DND-41 (cell line): ENCODE measurements at regions not wholly inside any gene's neighbourhood (a gene's known extent, or its start where the extent isn't known, plus 50 kb on each side); places are given as distances from the start of the nearest gene placed in this dataset.

Experiments used
- EZH2 ChIP-seq: IDR thresholded peaks from 3 replicates; pipeline ENCODE4 v1.6.1; 2012; ENCODE audit warnings: borderline replicate concordance, low read depth, mild to moderate bottlenecking, moderate library complexity, low read length, inconsistent platforms; ENCODE audit not compliant: severe bottlenecking
- TF ChIP-seq, protein P1 (sequence below): IDR thresholded peaks from 2 replicates; pipeline ENCODE4 v1.5.1; 2012; ENCODE audit warnings: borderline replicate concordance, low read length, moderate library complexity, mild to moderate bottlenecking; ENCODE audit not compliant: poor library complexity, severe bottlenecking; ENCODE audit errors: extremely low read depth

DNA sequence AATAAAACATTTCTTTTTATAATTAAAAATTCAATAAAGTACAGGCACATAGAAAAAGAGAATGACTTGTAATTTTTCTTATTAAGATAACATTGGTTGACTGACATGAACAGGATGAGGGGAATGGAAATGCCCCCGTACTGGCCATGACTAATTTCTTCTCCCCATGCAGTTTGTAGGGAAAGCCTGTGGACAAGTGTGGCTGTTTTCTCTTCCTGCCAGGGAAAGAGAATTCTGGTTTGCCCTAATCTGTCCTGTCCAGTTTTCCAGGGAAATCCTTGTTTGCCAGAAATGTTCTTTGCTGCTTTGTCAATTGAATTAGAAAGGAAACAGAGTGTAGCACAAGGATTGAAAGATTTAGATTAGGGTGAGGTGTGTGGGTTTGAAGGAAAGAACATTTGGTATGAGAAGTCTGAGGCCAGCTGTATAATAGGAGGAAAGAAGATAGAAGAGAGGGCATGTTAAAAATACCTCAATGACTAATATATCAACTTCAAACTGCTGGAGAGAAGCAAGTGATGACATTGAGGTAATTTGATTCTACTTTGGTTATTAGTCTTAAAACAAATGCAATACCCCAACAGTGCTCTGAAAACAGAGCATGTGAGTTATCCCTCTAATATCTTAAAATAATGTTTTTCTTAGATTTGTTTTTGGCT lies 593.9 kb upstream of the ZNF804A start:
- TF ChIP-seq, protein P1, sequence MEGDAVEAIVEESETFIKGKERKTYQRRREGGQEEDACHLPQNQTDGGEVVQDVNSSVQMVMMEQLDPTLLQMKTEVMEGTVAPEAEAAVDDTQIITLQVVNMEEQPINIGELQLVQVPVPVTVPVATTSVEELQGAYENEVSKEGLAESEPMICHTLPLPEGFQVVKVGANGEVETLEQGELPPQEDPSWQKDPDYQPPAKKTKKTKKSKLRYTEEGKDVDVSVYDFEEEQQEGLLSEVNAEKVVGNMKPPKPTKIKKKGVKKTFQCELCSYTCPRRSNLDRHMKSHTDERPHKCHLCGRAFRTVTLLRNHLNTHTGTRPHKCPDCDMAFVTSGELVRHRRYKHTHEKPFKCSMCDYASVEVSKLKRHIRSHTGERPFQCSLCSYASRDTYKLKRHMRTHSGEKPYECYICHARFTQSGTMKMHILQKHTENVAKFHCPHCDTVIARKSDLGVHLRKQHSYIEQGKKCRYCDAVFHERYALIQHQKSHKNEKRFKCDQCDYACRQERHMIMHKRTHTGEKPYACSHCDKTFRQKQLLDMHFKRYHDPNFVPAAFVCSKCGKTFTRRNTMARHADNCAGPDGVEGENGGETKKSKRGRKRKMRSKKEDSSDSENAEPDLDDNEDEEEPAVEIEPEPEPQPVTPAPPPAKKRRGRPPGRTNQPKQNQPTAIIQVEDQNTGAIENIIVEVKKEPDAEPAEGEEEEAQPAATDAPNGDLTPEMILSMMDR = no peak
- no peak for TF ChIP-seq EZH2
